Natural killer cell (primary cell): ENCODE measurements at regions not wholly inside any gene's neighbourhood (a gene's known extent, or its start where the extent isn't known, plus 50 kb on each side); places are given as distances from the start of the nearest gene placed in this dataset.

Experiments used
- ATAC-seq, 3 donors: fragments of 150-1000 bp in 2 of 3; fragments of 200-7000 bp in 1 of 3; cut with Tn5 transposase; 1 replicate in 1 of 3; 2 replicates in 2 of 3; pipeline ENCODE4 v1.10.0; 2021; ENCODE audit warnings: mild to moderate bottlenecking in 2 of 3, moderate library complexity in 2 of 3
- DNase-seq, 2 donors: peaks; one replicate each; pipeline versions ENCODE4 v3.0.0 to v3.0.0-alpha.2; 2013 to 2021; ENCODE audit warnings: mixed read lengths in 1 of 2
- H3K27ac ChIP-seq: one replicate; pipeline ENCODE4 v1.5.1; 2013; ENCODE audit warnings: mild to moderate bottlenecking, low read length
- H3K27me3 ChIP-seq: one replicate; pipeline ENCODE4 v1.6.1; 2013; ENCODE audit warnings: low read length; ENCODE audit not compliant: control insufficient read depth, insufficient read depth
- H3K36me3 ChIP-seq: one replicate; pipeline ENCODE4 v1.6.1; 2013; ENCODE audit warnings: low read length; ENCODE audit not compliant: control insufficient read depth, insufficient read depth
- H3K4me1 ChIP-seq: one replicate; pipeline ENCODE4 v1.6.1; 2013; ENCODE audit warnings: low read length; ENCODE audit not compliant: control insufficient read depth, insufficient read depth
- H3K4me3 ChIP-seq: one replicate; pipeline ENCODE4 v1.5.1; 2013; ENCODE audit warnings: low read length
- H3K9me3 ChIP-seq: one replicate; pipeline ENCODE4 v1.6.1; 2013; ENCODE audit warnings: low read length; ENCODE audit not compliant: control insufficient read depth, insufficient read depth
- H3K27ac Mint-ChIP-seq, 2 donors: one replicate each; pipeline ENCODE4 v1.8.0; 2022; ENCODE audit warnings: mild to moderate bottlenecking in 2 of 2, mixed read lengths in 2 of 2, moderate library complexity in 1 of 2
- H3K27me3 Mint-ChIP-seq, 2 donors: one replicate each; pipeline ENCODE4 v1.8.0; 2022; ENCODE audit warnings: low read depth in 2 of 2, mixed read lengths in 2 of 2
- H3K36me3 Mint-ChIP-seq: one replicate; pipeline ENCODE4 v1.8.0; 2022; ENCODE audit warnings: mixed read lengths
- H3K4me1 Mint-ChIP-seq, 2 donors: one replicate each; pipeline ENCODE4 v1.8.0; 2022; ENCODE audit warnings: mixed read lengths in 2 of 2
- H3K4me3 Mint-ChIP-seq: one replicate; pipeline ENCODE4 v1.8.0; 2022; ENCODE audit warnings: mild to moderate bottlenecking, moderate library complexity, mixed read lengths
- H3K9me3 Mint-ChIP-seq, 2 donors: one replicate each; pipeline ENCODE4 v1.8.0; 2022; ENCODE audit warnings: mixed read lengths in 2 of 2
- CTCF ChIP-seq: fragments of 200-600 bp; IDR thresholded peaks from one replicate; pipeline ENCODE4 v1.8.0; 2022; ENCODE audit warnings: antibody characterized with exemption
- WGBS: methylation state at CpG from one replicate; pipeline ENCODE4 v1.1.7; 2013; ENCODE audit warnings: missing lambda C conversion rate; ENCODE audit not compliant: insufficient coverage; 5-methylcytosine and 5-hydroxymethylcytosine counted together
- intact Hi-C: fragments of 100-400 bp; cut with micrococcal nuclease; formaldehyde crosslinking; loops from one replicate; pipeline ENCODE4 v1.14.2; 2022

GRCh38 chr17:62159994-62160393 is 94.9 kb upstream of the MED13 start:
- Mint-ChIP-seq H3K4me1 (no peaks in the 10 kb centered on the region), H3K27me3 (peaks cover 7 to 8% of the 10 kb centered on the region in 2 donors), H3K36me3 (no peaks in the 10 kb centered on the region), H3K9me3 (no peaks in the 10 kb centered on the region), H3K27ac (no peak overlapping the region), H3K4me3 (no peak overlapping the region)
- Histone ChIP-seq H3K27ac (no peak overlapping the region), H3K4me3 (no peak overlapping the region), H3K4me1 (no peaks in the 10 kb centered on the region), H3K36me3 (no peaks in the 10 kb centered on the region), H3K9me3 (no peaks in the 10 kb centered on the region), H3K27me3 (no peaks in the 10 kb centered on the region)
- WGBS = 100% methylated on average over 1 of the region's 2 CpGs
- no peak for DNase-seq
- ATAC-seq = no peak
- intact Hi-C loops = no loop called here
- TF ChIP-seq CTCF = no peak

- Histone ChIP-seq H3K9me3 (no peaks in the 10 kb centered on the region), H3K27me3 (no peaks in the 10 kb centered on the region), H3K36me3 (no peaks in the 10 kb centered on the region), H3K27ac (no peak overlapping the region), H3K4me3 (no peak overlapping the region), H3K4me1 (no peaks in the 10 kb centered on the region)
- Mint-ChIP-seq H3K4me3 (no peak overlapping the region), H3K27me3 (peaks cover 8 to 11% of the 10 kb centered on the region in 2 donors), H3K4me1 (no peaks in the 10 kb centered on the region), H3K9me3 (no peaks in the 10 kb centered on the region), H3K27ac (no peak overlapping the region), H3K36me3 (no peaks in the 10 kb centered on the region)
- no peak for DNase-seq
- WGBS = 70% methylated on average over 1 of the region's 1 CpG
- TF ChIP-seq CTCF = no peak
- ATAC-seq = no peak
- intact Hi-C loops = no loop called here
Measured at GRCh38 chr17:62156949-62157348, 91.9 kb upstream of the MED13 start.

GRCh38 chr17:62154909-62155308 is 89.8 kb upstream of the MED13 start:
- Histone ChIP-seq H3K27ac (no peak overlapping the region), H3K4me1 (no peaks in the 10 kb centered on the region), H3K4me3 (no peak overlapping the region), H3K9me3 (no peaks in the 10 kb centered on the region), H3K36me3 (no peaks in the 10 kb centered on the region), H3K27me3 (no peaks in the 10 kb centered on the region)
- DNase-seq = no peak
- no peak overlapping the region for H3K27ac Mint-ChIP-seq
- H3K36me3 Mint-ChIP-seq = no peaks in the 10 kb centered on the region
- no peak for TF ChIP-seq CTCF
- WGBS = 90% methylated on average over 2 of the region's 2 CpGs
- H3K4me3 Mint-ChIP-seq = no peak overlapping the region
- H3K27me3 Mint-ChIP-seq = peaks cover 10 to 11% of the 10 kb centered on the region in 2 donors
- no peaks in the 10 kb centered on the region for H3K4me1 Mint-ChIP-seq
- ATAC-seq = no peak
- H3K9me3 Mint-ChIP-seq = no peaks in the 10 kb centered on the region
- intact Hi-C loops = no loop called here

- Histone ChIP-seq H3K27me3 (no peaks in the 10 kb centered on the region), H3K9me3 (no peaks in the 10 kb centered on the region), H3K36me3 (no peaks in the 10 kb centered on the region), H3K4me1 (no peaks in the 10 kb centered on the region), H3K4me3 (no peak overlapping the region), H3K27ac (no peak overlapping the region)
- WGBS = 89% methylated on average over 1 of the region's 2 CpGs
- Mint-ChIP-seq H3K27me3 (peaks cover 6 to 11% of the 10 kb centered on the region in 2 donors), H3K9me3 (no peaks in the 10 kb centered on the region), H3K4me3 (no peak overlapping the region), H3K36me3 (no peaks in the 10 kb centered on the region), H3K27ac (no peak overlapping the region), H3K4me1 (no peaks in the 10 kb centered on the region)
- DNase-seq = no peak
- no peak for ATAC-seq
- intact Hi-C loops = no loop called here
- TF ChIP-seq CTCF = no peak
Measured at GRCh38 chr17:62150471-62150870, 85.4 kb upstream of the MED13 start.
